Astrocyte of the spinal cord (primary cell): ENCODE measurements at regions not wholly inside any gene's neighbourhood (a gene's known extent, or its start where the extent isn't known, plus 50 kb on each side); places are given as distances from the start of the nearest gene placed in this dataset.
A peak's percentile ranks its signal among the peaks of the same experiment; 100 is the strongest.

ENCODE experiments used
- DNase-seq: peaks from one replicate; pipeline ENCODE4 v3.0.0; 2011; ENCODE audit warnings: low read depth, low spot score
- H3K4me3 ChIP-seq: 2 replicates; pipeline ENCODE4 v1.5.1; 2011; ENCODE audit warnings: low read depth, mild to moderate bottlenecking, low read length, moderate library complexity
- CTCF ChIP-seq: IDR thresholded peaks from 2 replicates; pipeline ENCODE4 v1.5.1; 2012; ENCODE audit warnings: low read depth, mild to moderate bottlenecking, low read length, inconsistent platforms
- in situ Hi-C: cut with HindIII; loops from 2 replicates; pipeline ENCODE4 v1.10.0; 2017; ENCODE audit warnings: low sequenced_read_pairs

- in situ Hi-C loops = no loop called here
- TF ChIP-seq CTCF = no peak
- DNase-seq = no peak
- no peak overlapping the region for H3K4me3 ChIP-seq
These were observed 476.9 kb upstream of the PRICKLE1 start for GRCh38 chr12:43066471-43066870.

- DNase-seq = peak; percentile 78
- no peak overlapping the region for H3K4me3 ChIP-seq
- no peak for TF ChIP-seq CTCF
- in situ Hi-C loops = no loop called here
These were observed 474.1 kb upstream of the PRICKLE1 start for GRCh38 chr12:43063650-43064049.

GRCh38 chr12:43062201-43062895 lies 472.8 kb upstream of the PRICKLE1 start:
- H3K4me3 ChIP-seq = no peak overlapping the region
- in situ Hi-C loops = no loop called here
- no peak for DNase-seq
- TF ChIP-seq CTCF = no peak

- in situ Hi-C loops = no loop called here
- H3K4me3 ChIP-seq = no peak overlapping the region
- no peak for DNase-seq
- no peak for TF ChIP-seq CTCF
These were observed 471.2 kb upstream of the PRICKLE1 start for GRCh38 chr12:43060742-43061141.

GRCh38 chr12:43058616-43059015 lies 469.1 kb upstream of the PRICKLE1 start:
- no peak for TF ChIP-seq CTCF
- no peak for DNase-seq
- in situ Hi-C loops = no loop called here
- H3K4me3 ChIP-seq = no peak overlapping the region

GRCh38 chr12:43057566-43057965 lies 468.0 kb upstream of the PRICKLE1 start:
- no peak overlapping the region for H3K4me3 ChIP-seq
- TF ChIP-seq CTCF = no peak
- in situ Hi-C loops = no loop called here
- peak; percentile 32 for DNase-seq
